ENCODE measurements at regions not wholly inside any gene's neighbourhood (a gene's known extent, or its start where the extent isn't known, plus 50 kb on each side); places are given as distances from the start of the nearest gene placed in this dataset.

GRCh38 chr16:26768385-26769010, 298.2 kb upstream of the C16orf82 start:
- TF ChIP-seq TCF7 (IDR thresholded peaks at IDR 0.05; ENCODE audit: borderline replicate concordance) (no peak), CTCF (IDR thresholded peaks at IDR 0.05 in 2 of 3, conservative IDR thresholded peaks at IDR 0.05 in 1 of 3; ENCODE audit: control insufficient read depth in 2 of 3, extremely low read depth in 1 of 3, insufficient read depth in 1 of 3, low read depth in 3 of 3, low read length in 3 of 3) (no peak), ZBTB33 (IDR thresholded peaks at IDR 0.05) (no peak), SMC3 (IDR thresholded peaks at IDR 0.05; ENCODE audit: borderline replicate concordance, low read length) (no peak), HCFC1 (IDR thresholded peaks at IDR 0.05; ENCODE audit: low read length) (no peak), PBX3 (IDR thresholded peaks at IDR 0.05; ENCODE audit: insufficient replicate concordance, low read depth, low read length) (no peak), POLR2AphosphoS2 (IDR thresholded peaks at IDR 0.05; ENCODE audit: low read depth, low read length) (no peak), EZH2 (IDR thresholded peaks at IDR 0.05; ENCODE audit: borderline replicate concordance, control insufficient read depth, low read depth, low read length) (no peak), REST (IDR thresholded peaks at IDR 0.05; ENCODE audit: low read depth, low read length) (no peak), POLR2A (IDR thresholded peaks at IDR 0.05; ENCODE audit: low read depth, low read length) (no peak), NFYB (IDR thresholded peaks at IDR 0.05; ENCODE audit: insufficient read depth, low read depth, low read length) (no peak), TAF1 (IDR thresholded peaks at IDR 0.05; ENCODE audit: borderline replicate concordance, low read depth, low read length) (no peak), CEBPB (IDR thresholded peaks at IDR 0.05; ENCODE audit: borderline replicate concordance in 1 of 2, low read depth in 2 of 2, low read length in 2 of 2) (no peak)

Data from GM12878 (cell line).